ENCODE measurements at regions not wholly inside any gene's neighbourhood (a gene's known extent, or its start where the extent isn't known, plus 50 kb on each side); places are given as distances from the start of the nearest gene placed in this dataset.

DNA sequence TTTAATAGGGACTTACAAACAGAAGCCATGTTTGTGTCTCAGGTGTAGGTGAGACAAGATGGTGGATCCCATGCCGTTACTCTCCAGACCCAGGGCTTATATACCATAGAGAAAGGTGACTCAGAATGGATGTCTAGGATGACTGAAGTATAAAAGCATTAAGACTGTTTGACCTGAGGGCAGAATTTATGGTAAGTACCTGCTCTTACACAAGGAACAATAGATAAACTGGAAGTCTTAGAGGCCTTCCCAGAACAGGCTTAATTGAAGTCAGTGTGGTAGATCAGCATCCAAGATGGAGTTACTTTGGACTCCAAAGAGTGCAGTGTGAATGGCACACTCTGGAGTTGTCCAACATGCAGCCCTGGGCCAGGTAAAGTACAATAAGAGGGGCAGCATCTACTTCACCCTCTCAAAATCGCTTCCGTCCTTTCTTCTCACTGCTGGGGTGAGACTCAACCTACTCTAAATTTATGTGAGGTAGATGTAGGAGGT, 387.0 kb upstream of the DDI1 start:
- Histone ChIP-seq H2AFZ (ENCODE audit: low read length) (no peak overlapping the region), H3K4me2 (ENCODE audit: low read depth, low read length) (no peak overlapping the region), H3K27ac (ENCODE audit: extremely low read length, insufficient read depth, low read length) (no peak overlapping the region), H3K4me3 (replicated peaks in 1 of 3; ENCODE audit: insufficient read depth in 1 of 3, low read depth in 2 of 3, low read length in 3 of 3) (no peak overlapping the region), H3K79me2 (ENCODE audit: insufficient read depth, low read length) (no peaks in the 10 kb centered on the region), H3K9me3 (ENCODE audit: low read length) (peaks cover 30% of the 10 kb centered on the region), H3K9ac (ENCODE audit: insufficient read depth, low read depth, low read length) (no peak overlapping the region), H3K4me1 (ENCODE audit: insufficient read depth, low read length) (no peaks in the 10 kb centered on the region), H3K36me3 (replicated peaks in 1 of 2; ENCODE audit: control insufficient read depth in 1 of 2, insufficient read depth in 2 of 2, low read length in 2 of 2) (no peaks in the 10 kb centered on the region), H3K27me3 (ENCODE audit: control insufficient read depth in 1 of 2, insufficient read depth in 2 of 2, low read length in 2 of 2) (no peaks in the 10 kb centered on the region; a peak in 1 of 5 replicates), H4K20me1 (ENCODE audit: insufficient read depth, low read length) (no peaks in the 10 kb centered on the region)
- DNase-seq (ENCODE audit: low spot score) = no peak
- no TSS peak for BruUV-seq (replicated peaks)
- no peak for FAIRE-seq
- no peak for ATAC-seq
- intact Hi-C loops (cut with micrococcal nuclease; ENCODE audit: unreplicated experiment) (no loop called here), in situ Hi-C loops (cut with HindIII; ENCODE audit: extremely low pct_ligation_motif_present, low pct_unique_long_range_greater_than_20kb) (no loop called here)
- POLR2A ChIA-PET = no interaction called here
- no peak for TF ChIP-seq ZNF589 (CRISPR knock-in tag; conservative IDR thresholded peaks at IDR 0.05)
- TF ChIP-seq, protein P1, sequence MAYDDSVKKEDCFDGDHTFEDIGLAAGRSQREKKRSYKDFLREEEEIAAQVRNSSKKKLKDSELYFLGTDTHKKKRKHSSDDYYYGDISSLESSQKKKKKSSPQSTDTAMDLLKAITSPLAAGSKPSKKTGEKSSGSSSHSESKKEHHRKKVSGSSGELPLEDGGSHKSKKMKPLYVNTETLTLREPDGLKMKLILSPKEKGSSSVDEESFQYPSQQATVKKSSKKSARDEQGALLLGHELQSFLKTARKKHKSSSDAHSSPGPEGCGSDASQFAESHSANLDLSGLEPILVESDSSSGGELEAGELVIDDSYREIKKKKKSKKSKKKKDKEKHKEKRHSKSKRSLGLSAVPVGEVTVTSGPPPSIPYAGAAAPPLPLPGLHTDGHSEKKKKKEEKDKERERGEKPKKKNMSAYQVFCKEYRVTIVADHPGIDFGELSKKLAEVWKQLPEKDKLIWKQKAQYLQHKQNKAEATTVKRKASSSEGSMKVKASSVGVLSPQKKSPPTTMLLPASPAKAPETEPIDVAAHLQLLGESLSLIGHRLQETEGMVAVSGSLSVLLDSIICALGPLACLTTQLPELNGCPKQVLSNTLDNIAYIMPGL (CRISPR knock-in tag; IDR thresholded peaks at IDR 0.05; ENCODE audit: borderline replicate concordance in 1 of 2, low read depth in 1 of 2) = no peak
- TF ChIP-seq IKZF5 (CRISPR knock-in tag; IDR thresholded peaks at IDR 0.05) = no peak
- TF ChIP-seq ZBTB3 (CRISPR knock-in tag; IDR thresholded peaks at IDR 0.05; ENCODE audit: borderline replicate concordance, low read depth) = no peak
- 38% methylated on average over 3 of the region's 3 CpGs for WGBS (ENCODE audit: low lambda C conversion rate)
- CTCF ChIA-PET (ENCODE audit: low intra/inter-chr PET ratio, low total read pairs) = no interaction called here

- ChIA-PET CTCF (ENCODE audit: low intra/inter-chr PET ratio, low total read pairs) (no interaction called here), POLR2A (no interaction called here)
- H3K4me3 ChIP-seq (replicated peaks in 1 of 3; ENCODE audit: insufficient read depth in 1 of 3, low read depth in 2 of 3, low read length in 3 of 3) = no peak overlapping the region
- no peaks in the 10 kb centered on the region for H3K36me3 ChIP-seq (replicated peaks in 1 of 2; ENCODE audit: control insufficient read depth in 1 of 2, insufficient read depth in 2 of 2, low read length in 2 of 2)
- no peaks in the 10 kb centered on the region for H3K79me2 ChIP-seq (ENCODE audit: insufficient read depth, low read length)
- H3K9me3 ChIP-seq (ENCODE audit: low read length) = peaks cover 30% of the 10 kb centered on the region
- no TSS peak for BruUV-seq (replicated peaks)
- TF ChIP-seq GATAD1 (CRISPR knock-in tag; IDR thresholded peaks at IDR 0.05) = no peak
- TF ChIP-seq FLYWCH1 (CRISPR knock-in tag; IDR thresholded peaks at IDR 0.05) = no peak
- no peak for TF ChIP-seq NFE2 (CRISPR knock-in tag; IDR thresholded peaks at IDR 0.05)
- no peak for TF ChIP-seq FIP1L1 (IDR thresholded peaks at IDR 0.05; ENCODE audit: borderline replicate concordance, insufficient read depth, low read depth, low read length)
- no peak for TF ChIP-seq E2F2 (CRISPR knock-in tag; IDR thresholded peaks at IDR 0.05; ENCODE audit: borderline replicate concordance)
- intact Hi-C loops (cut with micrococcal nuclease; ENCODE audit: unreplicated experiment) = no loop called here
- no peak overlapping the region for H3K27ac ChIP-seq (ENCODE audit: extremely low read length, insufficient read depth, low read length)
- ATAC-seq (no peak), FAIRE-seq (no peak), DNase-seq (ENCODE audit: low spot score) (no peak)
- H3K27me3 ChIP-seq (ENCODE audit: control insufficient read depth in 1 of 2, insufficient read depth in 2 of 2, low read length in 2 of 2) = no peaks in the 10 kb centered on the region; a peak in 1 of 5 replicates
- WGBS (ENCODE audit: low lambda C conversion rate) = 0% methylated on average over 1 of the region's 1 CpG
- H4K20me1 ChIP-seq (ENCODE audit: insufficient read depth, low read length) = no peaks in the 10 kb centered on the region
- no peak overlapping the region for H3K9ac ChIP-seq (ENCODE audit: insufficient read depth, low read depth, low read length)
- no peaks in the 10 kb centered on the region for H3K4me1 ChIP-seq (ENCODE audit: insufficient read depth, low read length)
- in situ Hi-C loops (cut with HindIII; ENCODE audit: extremely low pct_ligation_motif_present, low pct_unique_long_range_greater_than_20kb) = no loop called here
- no peak overlapping the region for H2AFZ ChIP-seq (ENCODE audit: low read length)
- no peak overlapping the region for H3K4me2 ChIP-seq (ENCODE audit: low read depth, low read length)
Observed at GRCh38 chr11:103650330-103650729, 386.1 kb upstream of the DDI1 start.

Data from HepG2 (cell line).